ENCODE measurements at regions not wholly inside any gene's neighbourhood (a gene's known extent, or its start where the extent isn't known, plus 50 kb on each side); places are given as distances from the start of the nearest gene placed in this dataset.

- no peak for DNase-seq
- in situ Hi-C loops (cut with HindIII; ENCODE audit: low pct_ligation_motif_present, low pct_unique_long_range_greater_than_20kb, low sequenced_read_pairs): no loop called here
These were observed 83.7 kb upstream of the IL12A start for GRCh38 chr3:159904911-159905310.

DNA sequence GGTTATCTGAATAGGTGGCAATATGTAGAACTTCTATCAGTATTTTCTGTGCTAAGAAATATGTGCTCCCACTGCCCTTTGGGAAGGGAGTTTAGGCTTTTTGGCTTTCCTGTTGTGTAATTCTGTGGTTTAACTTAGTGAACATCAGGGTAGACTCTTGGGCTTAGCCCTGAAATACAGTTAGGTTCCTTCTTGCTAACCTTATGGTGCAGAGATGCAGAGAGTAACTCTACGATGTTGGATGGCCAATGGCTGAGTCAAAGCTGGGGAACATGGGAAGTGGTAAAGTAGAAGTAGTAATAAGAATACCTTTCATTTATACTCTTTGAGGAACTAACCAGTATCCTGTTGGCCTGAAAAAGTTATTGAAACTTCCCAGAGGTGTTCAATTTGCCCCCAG, 80.8 kb upstream of the IL12A start:
- no peak for DNase-seq
- in situ Hi-C loops (cut with HindIII; ENCODE audit: low pct_ligation_motif_present, low pct_unique_long_range_greater_than_20kb, low sequenced_read_pairs): no loop called here

DNA sequence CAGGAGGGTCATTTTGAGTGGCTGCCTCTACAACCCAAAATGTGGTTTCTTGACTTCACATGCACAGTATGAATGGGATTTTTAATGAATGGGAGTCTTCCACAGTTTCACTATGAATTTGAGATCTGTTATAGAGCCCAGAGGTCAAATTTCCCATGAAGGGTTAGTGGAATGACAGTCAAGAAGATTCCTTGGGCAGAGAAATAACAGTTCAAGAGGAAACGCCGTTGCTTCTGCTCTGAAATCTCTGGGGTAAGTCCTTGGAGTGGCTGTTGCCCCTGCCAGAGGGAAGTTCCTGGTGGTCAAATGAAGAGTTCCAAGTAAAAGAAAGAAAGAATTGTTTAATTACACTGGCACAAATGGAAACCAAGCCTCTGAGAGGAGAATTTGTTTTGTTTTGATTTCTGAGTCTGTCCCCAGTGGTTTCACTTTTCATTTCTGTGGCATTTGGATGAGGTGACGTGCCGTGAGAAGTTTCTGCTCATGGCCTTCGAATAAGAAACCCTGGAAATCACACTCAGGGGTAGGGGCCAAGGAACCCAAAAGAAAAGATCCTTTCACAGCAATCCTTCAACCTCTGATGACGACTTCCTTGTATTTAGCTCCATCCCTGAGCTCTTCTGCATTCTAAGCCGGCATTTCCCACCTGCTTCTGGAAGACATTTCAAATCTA, 77.5 kb upstream of the IL12A start:
- peak; percentile 59 for DNase-seq
- in situ Hi-C loops (cut with HindIII; ENCODE audit: low pct_ligation_motif_present, low pct_unique_long_range_greater_than_20kb, low sequenced_read_pairs): no loop called here

DNA sequence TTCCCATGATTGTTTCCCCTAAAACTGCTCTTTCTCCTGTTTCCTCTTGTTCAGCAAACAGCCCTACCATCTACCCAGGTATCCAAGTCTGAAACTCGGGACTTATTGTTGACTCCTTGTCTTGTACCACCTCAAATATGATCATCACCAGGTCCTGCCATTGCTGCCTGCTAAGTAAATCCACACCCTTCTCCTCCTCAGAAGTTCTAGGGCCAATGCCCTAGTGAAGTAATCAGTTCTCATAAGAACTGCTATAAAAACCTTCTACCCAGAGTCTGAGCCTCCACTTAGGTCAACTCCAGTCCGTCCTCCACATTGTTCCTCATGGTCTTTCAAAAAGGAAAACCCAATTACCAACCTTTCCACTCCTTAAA, 77.0 kb upstream of the IL12A start:
- in situ Hi-C loops (cut with HindIII; ENCODE audit: low pct_ligation_motif_present, low pct_unique_long_range_greater_than_20kb, low sequenced_read_pairs): no loop called here
- DNase-seq: peak; percentile 5

GRCh38 chr3:159913712-159914414, 74.8 kb upstream of the IL12A start:
- DNase-seq: no peak
- in situ Hi-C loops (cut with HindIII; ENCODE audit: low pct_ligation_motif_present, low pct_unique_long_range_greater_than_20kb, low sequenced_read_pairs): no loop called here

DNA sequence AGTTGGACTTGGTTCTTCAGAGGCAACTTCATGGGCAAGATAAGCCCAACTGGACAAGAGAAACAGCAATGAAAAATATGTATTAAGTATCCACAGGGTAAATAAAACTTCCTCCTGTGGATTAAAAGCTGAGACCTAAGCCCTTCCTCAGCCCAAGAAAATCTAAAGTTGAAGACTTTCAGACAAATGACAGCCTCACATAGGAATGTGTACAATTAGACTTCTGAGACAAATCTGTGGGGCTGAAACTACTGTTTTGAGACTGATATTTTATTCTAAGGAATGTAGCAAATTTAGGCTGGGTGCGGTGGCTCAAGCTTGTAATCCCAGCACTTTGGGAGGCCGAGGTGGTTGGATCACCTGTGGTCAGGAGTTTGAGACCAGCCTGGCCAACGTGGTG, 74.2 kb upstream of the IL12A start:
- in situ Hi-C loops (cut with HindIII; ENCODE audit: low pct_ligation_motif_present, low pct_unique_long_range_greater_than_20kb, low sequenced_read_pairs): no loop called here
- no peak for DNase-seq

GRCh38 chr3:159916052-159916451, 72.6 kb upstream of the IL12A start:
- in situ Hi-C loops (cut with HindIII; ENCODE audit: low pct_ligation_motif_present, low pct_unique_long_range_greater_than_20kb, low sequenced_read_pairs): no loop called here
- DNase-seq: no peak

DNA sequence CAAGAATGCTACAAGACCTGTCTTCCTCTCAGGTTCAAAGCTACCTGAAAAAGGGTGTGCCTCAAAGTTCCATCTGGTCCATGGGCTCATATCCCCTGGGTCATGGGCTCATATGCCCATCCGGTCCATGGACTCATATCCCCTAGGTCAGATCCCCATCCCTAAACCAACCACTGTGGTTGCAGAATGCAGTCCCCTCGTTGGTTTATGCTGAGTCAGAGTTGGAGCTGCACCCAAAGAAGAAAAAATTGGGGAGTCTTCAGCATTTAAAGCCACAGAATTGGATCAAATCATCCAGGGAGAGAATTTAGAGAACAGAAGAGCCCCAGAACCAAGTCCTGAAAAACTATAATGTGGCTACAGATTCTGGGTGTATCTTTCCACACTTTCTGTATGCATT, 71.5 kb upstream of the IL12A start:
- DNase-seq: no peak
- in situ Hi-C loops (cut with HindIII; ENCODE audit: low pct_ligation_motif_present, low pct_unique_long_range_greater_than_20kb, low sequenced_read_pairs): no loop called here

GRCh38 chr3:159919873-159920272, 68.8 kb upstream of the IL12A start:
- in situ Hi-C loops (cut with HindIII; ENCODE audit: low pct_ligation_motif_present, low pct_unique_long_range_greater_than_20kb, low sequenced_read_pairs): no loop called here
- DNase-seq: no peak

DNA sequence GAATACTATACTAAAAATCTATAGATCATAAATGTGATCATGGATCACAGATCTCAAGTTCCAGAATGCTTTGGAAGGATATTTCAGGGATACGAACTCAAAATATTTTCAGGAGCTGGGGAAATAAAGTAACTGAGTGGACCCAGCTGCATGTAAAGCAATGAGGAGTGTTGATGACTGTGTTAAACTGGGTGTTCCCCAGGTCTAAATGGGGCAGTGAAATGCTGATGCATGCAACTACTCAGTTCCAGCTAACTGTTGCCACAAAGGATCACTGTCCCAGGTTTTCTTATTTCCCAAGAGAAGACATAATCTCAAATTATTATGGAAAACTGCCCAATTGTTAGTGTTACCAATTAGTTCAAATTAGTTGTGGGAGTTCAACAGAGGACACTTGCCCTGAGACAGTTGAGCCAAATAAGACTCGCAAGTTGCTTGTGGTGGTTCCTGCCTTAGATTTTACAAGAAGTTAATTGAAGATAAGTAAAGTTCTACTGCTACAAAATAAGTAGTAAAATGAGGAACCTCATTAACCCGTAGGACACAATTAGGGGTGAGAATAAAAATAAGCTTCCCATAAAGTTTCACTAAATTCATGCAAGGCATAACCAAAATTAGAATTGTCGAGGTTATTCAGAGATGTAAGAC, 66.3 kb upstream of the IL12A start:
- in situ Hi-C loops (cut with HindIII; ENCODE audit: low pct_ligation_motif_present, low pct_unique_long_range_greater_than_20kb, low sequenced_read_pairs): no loop called here

GRCh38 chr3:159922861-159923312, 65.7 kb upstream of the IL12A start:
- in situ Hi-C loops (cut with HindIII; ENCODE audit: low pct_ligation_motif_present, low pct_unique_long_range_greater_than_20kb, low sequenced_read_pairs): no loop called here
- no peak for DNase-seq

More for the DNA sequence above, 66.3 kb upstream of the IL12A start:
- no peak for DNase-seq

DNA sequence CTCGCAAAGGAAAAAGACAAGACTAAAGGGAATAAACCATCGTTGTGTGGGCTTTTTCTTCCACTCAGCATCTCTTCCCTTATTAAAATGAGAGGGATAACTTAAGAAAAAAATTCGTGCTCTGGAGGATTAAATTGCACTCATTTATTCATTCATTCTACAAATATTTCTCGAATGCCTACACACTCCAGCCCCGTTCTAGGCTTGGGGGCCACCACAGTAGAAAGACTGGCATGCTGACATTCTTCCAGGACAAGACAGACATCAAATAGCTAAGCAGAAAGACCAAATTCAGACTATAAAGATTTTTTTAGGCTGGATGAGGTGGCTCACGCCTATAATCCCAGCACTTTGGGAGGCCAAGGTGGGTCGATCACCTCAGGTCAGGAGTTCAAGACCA, 65.3 kb upstream of the IL12A start:
- in situ Hi-C loops (cut with HindIII; ENCODE audit: low pct_ligation_motif_present, low pct_unique_long_range_greater_than_20kb, low sequenced_read_pairs): no loop called here
- DNase-seq: no peak

DNA sequence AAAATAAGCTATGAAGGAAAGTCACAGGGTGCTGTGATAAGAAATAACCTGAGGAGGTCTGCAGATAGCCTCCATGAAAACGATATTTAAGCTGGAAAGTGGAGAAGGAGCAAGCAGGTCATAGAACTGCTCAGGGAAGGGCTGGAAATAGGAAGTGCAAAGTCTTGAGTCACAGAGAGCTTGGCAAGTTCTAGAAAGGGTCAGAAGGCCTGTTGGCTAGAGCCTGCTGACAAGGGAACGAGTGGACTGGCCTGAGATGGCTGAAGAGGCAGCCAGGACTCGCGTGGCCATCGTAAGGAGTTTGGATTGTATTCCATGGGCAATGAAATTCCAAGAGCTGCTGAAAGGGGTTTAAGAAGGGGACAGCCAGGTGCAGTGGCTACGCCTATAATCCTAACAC, 64.7 kb upstream of the IL12A start:
- in situ Hi-C loops (cut with HindIII; ENCODE audit: low pct_ligation_motif_present, low pct_unique_long_range_greater_than_20kb, low sequenced_read_pairs): no loop called here
- DNase-seq: no peak

DNA sequence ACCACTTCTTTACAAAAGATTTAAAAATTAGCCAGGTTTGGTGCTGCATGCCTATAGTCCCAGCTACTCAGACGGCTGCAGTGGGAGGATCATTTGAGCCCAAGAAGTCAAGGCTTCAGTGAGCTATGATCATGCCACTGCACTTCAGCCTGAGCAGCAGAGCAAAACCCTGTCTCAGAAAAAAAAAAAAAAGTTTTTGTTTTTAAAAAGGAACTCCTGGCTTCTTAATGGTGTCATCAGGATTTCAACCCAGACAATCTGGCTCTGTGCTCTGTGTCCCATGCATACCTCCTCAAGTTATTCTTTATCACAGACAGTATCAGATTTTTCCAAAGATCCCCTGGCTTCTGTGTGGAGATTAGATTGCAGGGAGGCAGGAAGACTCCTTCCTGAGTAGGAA, 64.2 kb upstream of the IL12A start:
- in situ Hi-C loops (cut with HindIII; ENCODE audit: low pct_ligation_motif_present, low pct_unique_long_range_greater_than_20kb, low sequenced_read_pairs): no loop called here
- DNase-seq: no peak

DNA sequence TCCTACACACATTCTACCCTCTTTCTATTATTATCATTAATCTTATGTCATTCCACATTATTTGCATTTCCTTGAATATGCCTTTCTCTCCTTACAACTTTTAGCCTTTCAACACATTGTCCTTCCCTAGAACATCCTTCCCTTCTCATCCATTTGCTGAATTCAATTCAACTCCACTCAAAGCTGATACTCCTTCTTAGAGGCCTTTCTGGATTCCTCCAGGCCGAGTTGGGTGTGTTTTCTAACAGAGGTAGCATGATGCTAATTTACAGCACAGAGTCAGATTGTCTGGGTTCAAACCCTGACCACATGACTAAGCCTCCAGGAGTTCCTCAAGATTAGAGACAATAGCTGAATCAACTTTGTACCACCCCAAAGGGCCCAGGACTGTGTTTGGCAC, 63.4 kb upstream of the IL12A start:
- DNase-seq: no peak
- in situ Hi-C loops (cut with HindIII; ENCODE audit: low pct_ligation_motif_present, low pct_unique_long_range_greater_than_20kb, low sequenced_read_pairs): no loop called here

DNA sequence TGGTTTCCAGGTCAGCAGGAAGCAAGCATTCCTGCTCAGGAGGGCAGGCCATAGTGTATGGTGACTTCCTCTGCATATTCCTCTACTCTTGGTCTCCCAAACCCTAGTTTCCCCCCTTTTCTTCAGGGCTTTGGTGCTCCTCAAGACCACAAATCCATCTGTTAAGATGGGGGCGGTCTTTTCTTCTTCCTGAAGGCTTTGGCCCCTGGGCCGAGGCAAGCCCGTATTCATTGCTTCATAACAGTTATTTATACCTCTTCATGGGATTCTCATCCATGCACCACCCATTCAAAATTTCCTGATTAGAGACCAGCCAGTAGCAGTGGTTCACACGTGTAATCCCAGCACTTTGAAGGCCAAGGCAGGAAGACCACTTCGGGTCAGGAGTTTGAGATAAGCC, 62.1 kb upstream of the IL12A start:
- no peak for DNase-seq

DNA sequence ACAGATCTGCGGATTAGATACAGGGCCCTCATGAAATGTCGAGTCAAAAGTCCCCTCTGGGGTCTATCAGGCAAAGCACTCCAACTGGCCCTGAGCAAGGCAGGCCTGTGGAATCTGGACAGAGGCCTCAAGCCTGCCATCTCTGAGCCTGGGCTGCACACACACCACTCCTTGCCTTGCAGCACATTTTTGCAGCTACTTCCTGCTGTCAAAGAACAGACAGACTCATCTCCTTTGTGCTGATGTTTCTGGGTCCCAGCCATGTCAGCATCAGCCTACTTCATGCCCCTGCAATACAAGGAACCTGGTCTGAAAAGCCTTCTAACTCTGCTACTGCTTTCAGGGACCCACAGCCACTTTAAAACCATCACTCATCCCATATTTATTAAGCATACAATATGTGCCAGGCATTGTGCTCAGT, 60.6 kb upstream of the IL12A start:
- in situ Hi-C loops (cut with HindIII; ENCODE audit: low pct_ligation_motif_present, low pct_unique_long_range_greater_than_20kb, low sequenced_read_pairs): no loop called here
- peak; percentile 15 for DNase-seq

More for the DNA sequence above, 62.1 kb upstream of the IL12A start:
- in situ Hi-C loops (cut with HindIII; ENCODE audit: low pct_ligation_motif_present, low pct_unique_long_range_greater_than_20kb, low sequenced_read_pairs): no loop called here

- in situ Hi-C loops (cut with HindIII; ENCODE audit: low pct_ligation_motif_present, low pct_unique_long_range_greater_than_20kb, low sequenced_read_pairs): no loop called here
- DNase-seq: peak; percentile 86
These were observed 60.0 kb upstream of the IL12A start for GRCh38 chr3:159928666-159929065.

GRCh38 chr3:159929171-159930141, 59.2 kb upstream of the IL12A start:
- in situ Hi-C loops (cut with HindIII; ENCODE audit: low pct_ligation_motif_present, low pct_unique_long_range_greater_than_20kb, low sequenced_read_pairs): no loop called here
- peak; percentile 85 for DNase-seq
